GM21529 (cell line): ENCODE measurements at regions not wholly inside any gene's neighbourhood (a gene's known extent, or its start where the extent isn't known, plus 50 kb on each side); places are given as distances from the start of the nearest gene placed in this dataset.

Source experiments
- ATAC-seq: cut with Tn5 transposase; IDR thresholded peaks from one replicate; pipeline ENCODE4 v1.9.1; 2021; ENCODE audit not compliant: unreplicated experiment

- ATAC-seq, result no peak
Measured at GRCh38 chr5:145222622-145223021, 612.5 kb downstream of the PRELID2 start.

DNA sequence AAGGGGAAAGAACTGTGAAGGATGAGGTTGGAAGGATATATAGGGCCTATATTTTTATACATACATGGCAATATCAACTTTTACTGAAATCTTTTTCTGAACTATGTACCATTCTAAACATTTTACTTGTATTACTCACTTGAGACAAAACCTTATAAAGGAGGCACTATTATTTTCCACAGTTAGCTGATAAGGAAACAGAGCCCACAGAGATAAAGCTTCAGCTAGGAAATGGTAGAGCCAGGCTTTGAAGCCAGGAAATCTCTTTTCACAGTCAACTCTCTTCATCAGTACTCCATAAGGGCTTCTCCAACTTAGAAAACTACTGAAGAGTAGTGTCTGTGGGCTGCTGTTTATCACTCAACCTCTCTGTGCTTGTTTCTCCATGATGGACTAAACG lies 613.7 kb downstream of the PRELID2 start:
- ATAC-seq, result no peak

GRCh38 chr5:145220481-145220880 lies 614.7 kb downstream of the PRELID2 start:
- ATAC-seq, result no peak

- no peak for ATAC-seq
Measured at GRCh38 chr5:145218982-145219381, 616.2 kb downstream of the PRELID2 start.

DNA sequence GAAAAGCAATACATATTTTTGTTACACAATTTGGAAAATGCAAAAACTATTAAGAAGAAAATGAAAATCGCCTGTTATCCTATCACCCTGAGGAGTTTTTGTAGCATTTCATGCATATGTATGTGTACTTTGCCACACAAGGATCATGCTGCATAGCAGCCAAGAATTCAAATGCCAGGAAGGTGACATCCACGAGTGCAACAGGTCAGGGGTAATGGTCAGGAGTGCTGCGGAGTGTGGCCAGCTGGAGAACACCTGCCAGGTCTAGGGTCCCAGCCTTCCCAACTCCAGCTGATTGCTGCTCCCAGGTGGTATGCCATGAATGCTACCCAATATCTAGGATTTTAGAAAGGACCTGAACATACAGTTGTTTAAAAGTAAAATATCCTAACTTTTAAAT lies 617.1 kb downstream of the PRELID2 start:
- ATAC-seq, result no peak

DNA sequence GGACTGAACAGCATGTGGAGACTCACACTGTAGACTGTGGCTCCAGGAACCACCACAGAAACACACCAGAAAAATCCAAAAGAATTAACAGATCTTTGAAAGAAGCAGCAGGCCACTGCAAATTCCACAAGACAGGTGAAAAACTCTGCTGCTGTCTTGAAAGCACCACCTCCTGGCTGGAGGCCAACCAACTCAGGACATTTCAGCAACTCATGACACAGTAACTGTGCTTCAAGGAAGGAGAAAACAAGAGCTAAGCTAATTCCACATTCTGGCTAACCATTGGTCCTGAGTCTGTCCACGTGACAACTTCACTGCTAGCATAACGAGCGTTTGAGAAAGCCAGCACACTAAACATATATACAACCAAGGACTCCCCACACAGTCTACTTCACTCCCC lies 625.1 kb downstream of the PRELID2 start:
- ATAC-seq, result no peak

DNA sequence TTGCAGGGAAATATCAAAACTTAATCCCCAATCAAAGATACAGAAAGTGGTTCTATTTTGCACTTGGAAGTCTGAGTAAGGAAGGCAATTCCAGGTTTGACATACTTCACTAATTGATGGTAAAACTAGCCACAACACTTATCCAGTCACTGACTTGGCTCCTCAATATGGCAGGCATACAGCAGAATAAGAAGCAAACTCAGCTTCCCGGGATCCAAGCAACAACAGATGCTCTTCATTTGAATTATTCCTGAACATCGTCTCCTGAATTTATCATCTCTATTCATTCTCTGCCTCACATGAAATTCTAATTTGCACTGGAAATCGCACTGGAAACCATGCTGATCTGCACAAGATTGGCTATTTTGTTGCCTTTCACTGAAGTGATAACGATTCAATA lies 629.6 kb downstream of the PRELID2 start:
- ATAC-seq, result no peak

DNA sequence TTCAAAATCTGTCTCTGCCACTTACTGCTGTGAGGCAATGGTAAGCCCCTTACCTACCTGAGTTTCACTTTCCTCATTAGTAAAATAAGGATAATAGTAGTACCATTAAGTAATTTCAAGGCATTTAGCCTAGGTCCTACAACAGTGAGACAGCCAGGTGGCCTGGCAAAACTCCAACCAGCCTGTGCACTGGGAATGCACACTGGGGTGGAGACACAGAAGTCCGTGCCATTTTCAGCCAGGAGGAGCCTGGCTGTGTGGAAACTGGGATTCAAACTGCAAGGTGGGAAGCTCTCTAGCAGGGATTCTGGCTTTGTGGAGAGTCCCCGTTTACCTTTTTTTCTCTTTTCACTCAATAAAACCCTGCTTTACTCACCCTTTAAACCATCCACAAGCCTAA lies 630.4 kb downstream of the PRELID2 start:
- ATAC-seq, result no peak

- ATAC-seq, result no peak
Measured at GRCh38 chr5:145203193-145203592, 631.9 kb downstream of the PRELID2 start.

- no peak for ATAC-seq
Measured at GRCh38 chr5:145198525-145199260, 636.4 kb downstream of the PRELID2 start.

- no peak for ATAC-seq
Measured at GRCh38 chr5:145189746-145190145, 645.4 kb downstream of the PRELID2 start.

DNA sequence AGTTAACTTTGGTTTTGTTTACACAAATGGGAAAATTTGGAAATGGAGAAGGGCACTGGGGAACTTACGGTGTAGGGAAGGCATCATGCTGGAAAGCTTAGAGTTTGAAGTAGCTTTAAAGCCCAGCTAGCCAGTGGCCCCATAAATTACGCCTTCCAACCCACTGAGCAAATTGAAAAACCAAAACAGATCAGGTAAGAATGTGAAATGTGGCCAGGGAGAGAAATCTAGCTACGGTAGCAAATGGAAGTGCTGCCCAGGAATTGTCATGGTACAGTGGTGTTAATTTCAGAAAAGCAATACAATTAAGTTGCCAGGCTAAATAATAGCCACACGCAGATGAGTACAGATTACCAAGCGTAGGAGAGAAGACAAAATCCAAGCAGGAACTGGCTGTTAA lies 654.8 kb downstream of the PRELID2 start:
- no peak for ATAC-seq

DNA sequence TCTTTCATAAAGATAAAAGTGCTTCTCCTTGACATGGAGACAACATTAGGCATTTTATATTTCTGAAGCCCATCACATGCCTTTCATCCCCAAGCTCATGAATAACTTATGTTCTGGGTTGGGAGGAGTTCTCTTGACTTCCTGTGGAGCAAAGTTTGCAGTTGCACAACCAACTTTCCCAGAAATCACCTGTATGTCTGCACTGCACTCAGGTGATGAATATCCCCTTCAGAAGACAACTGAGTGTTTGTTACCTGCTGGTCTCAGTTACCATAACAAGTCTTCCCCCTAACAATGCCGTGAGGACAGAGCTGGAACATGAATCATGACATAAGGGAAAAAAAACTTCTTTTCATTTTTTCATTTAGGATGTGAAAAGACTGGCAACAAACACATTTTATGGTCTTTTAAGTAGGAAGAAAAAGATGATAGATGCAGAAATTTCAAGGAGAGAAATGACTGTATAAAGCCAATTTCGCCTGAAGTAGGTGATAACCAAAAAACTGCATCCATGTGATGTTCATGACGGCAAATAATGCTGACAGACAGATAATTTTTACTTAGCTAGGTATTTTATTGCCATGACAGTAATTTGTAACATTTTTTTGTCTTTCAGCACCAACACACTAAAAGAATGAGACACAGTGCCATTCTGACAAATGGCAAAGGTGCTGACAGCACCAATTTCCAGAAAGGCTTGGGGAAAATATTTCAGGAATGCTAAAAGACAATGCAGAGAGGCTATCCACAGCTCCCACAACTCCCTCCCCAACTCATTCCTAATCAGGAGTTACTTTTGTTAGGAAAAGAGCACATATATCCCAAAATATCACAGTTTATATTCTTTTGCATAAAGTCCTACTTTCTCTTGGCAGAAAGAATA lies 656.3 kb downstream of the PRELID2 start:
- ATAC-seq, result no peak

DNA sequence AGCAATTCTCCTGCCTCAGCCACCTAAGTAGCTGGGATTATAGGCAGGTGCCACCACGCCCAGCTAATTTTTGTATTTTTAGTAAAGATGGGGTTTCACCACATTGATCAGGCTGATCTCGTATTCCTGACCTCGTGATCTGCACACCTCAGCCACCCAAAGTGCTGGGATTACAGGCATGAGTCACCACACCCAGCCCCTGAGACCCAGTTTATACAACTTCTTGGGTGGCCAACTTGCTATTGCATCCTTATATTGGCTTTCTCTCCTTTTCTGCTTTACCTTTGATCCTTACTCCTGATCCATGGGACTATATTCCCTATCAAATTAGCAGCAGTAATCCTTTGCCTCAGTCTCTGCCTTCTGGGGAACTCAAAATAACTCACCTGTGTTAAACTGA lies 659.1 kb downstream of the PRELID2 start:
- no peak for ATAC-seq

DNA sequence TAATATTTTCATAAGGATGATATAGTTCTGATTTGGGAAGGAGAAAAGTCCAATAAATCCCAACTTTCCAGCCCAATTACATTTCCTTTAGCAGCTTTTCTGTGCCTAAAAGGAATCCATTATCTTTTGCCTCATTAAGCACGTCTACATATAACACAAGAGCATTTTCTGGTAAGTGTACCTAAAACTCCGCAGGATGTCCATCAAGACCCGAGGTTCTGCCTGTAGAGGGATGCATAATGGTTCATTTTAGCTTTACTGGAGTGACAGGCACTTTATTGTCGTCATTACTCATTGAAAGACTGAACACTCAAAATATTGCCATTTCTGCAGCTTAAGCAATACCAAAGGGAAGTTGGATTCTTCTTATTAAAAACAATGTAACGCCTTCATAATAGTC lies 669.0 kb downstream of the PRELID2 start:
- no peak for ATAC-seq

- ATAC-seq, result no peak
Measured at GRCh38 chr5:145163876-145164275, 671.3 kb downstream of the PRELID2 start.

DNA sequence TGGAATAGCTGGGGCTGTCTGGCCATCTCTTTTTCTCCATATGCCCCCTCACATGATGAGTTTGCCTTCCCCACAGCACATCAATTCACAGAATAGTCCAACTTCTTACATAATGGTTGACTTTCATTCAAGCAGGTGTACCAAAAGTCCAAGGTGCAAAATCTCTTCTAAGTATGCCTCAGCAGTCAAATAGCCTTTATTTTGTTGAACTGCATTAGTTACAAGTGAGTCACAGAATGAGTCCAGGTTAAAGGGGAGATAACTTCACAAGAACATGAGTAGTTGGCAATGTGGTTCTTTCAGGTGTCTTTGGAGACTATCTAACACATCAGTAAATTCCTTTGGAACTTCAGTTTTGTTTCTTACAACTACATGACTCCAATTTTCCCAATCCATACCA lies 672.5 kb downstream of the PRELID2 start:
- ATAC-seq, result no peak

DNA sequence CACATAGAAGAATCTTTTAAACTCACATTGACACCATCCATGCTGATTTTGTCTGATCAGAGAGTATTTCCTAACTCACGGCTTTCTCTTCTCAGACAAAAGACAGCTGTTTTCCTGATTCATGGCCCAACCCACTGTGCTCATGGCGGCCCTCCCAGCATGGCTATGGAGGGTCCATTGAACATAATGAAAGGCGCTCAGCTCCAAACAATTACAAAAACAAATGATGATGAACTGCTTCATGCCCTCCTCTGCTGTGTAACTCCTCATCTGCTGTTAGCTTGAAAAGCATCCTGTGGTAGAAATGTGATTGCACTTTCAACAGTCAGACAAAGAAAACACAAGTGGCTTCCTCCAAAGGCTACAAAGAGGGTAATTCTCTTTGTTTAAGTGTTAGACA lies 673.8 kb downstream of the PRELID2 start:
- no peak for ATAC-seq

DNA sequence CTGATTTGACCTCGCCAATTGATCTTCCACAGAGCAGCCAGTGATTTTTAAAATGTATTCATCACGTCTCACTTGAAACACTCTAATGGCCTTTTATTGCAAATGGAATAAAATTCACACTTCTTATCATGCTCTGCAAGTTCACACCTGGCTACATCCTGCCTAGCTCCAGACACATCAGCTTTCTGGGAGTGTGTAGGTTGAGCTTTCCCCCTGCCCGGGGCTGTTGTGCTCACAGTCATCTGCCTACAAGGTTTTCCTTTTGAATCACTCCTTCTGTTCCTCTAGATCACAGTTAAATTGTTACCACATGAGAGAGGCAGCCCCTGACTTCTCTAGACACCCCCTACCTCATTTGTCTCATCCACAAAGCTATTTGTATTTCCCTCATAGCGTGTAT lies 674.5 kb downstream of the PRELID2 start:
- ATAC-seq, result no peak

- ATAC-seq, result no peak
Measured at GRCh38 chr5:145158730-145159129, 676.4 kb downstream of the PRELID2 start.

DNA sequence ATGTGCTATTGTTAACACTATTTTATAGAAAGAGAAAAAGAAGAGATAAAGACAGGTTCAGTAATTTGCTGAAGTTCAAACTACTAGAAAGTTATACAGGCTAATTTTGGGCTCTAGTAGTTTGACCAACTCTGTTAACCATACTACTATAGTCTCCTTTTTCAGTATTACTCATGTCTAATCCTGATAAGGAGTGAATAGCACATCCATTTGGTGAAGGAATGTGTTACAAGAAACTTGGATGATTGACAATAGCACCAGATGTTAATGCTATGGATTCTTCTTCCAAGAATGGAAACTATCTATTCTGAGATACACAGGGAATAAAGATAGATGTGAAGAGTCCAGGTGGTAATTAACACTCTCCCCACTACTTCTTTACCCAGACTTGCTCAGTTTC lies 677.3 kb downstream of the PRELID2 start:
- ATAC-seq, result no peak

- no peak for ATAC-seq
Measured at GRCh38 chr5:145141534-145141933, 693.6 kb downstream of the PRELID2 start.
